Right lobe of liver (tissue), 4 donors: ENCODE measurements at regions not wholly inside any gene's neighbourhood (a gene's known extent, or its start where the extent isn't known, plus 50 kb on each side); places are given as distances from the start of the nearest gene placed in this dataset.

ENCODE experiments used
- POLR2A ChIP-seq: fragments of 450-650 bp; IDR thresholded peaks from one replicate; pipeline ENCODE4 v1.6.1; 2017; ENCODE audit warnings: antibody characterized with exemption, mild to moderate bottlenecking
- TF ChIP-seq, protein P1 (sequence below), 4 donors: fragments of 200-600 bp in 3 of 4; fragments of 450-650 bp in 1 of 4; IDR thresholded peaks; one replicate each; pipeline versions ENCODE4 v1.5.1 to v1.8.0; 2016 to 2022; ENCODE audit warnings: antibody characterized with exemption in 4 of 4, mild to moderate bottlenecking in 2 of 4
- donor health status: DM: no; HTN: no; CAD: no.
- donor health status: DM: no; HTN: no; CAD: no.
- donor health status: DM: no; HTN: yes; CAD: no.

DNA sequence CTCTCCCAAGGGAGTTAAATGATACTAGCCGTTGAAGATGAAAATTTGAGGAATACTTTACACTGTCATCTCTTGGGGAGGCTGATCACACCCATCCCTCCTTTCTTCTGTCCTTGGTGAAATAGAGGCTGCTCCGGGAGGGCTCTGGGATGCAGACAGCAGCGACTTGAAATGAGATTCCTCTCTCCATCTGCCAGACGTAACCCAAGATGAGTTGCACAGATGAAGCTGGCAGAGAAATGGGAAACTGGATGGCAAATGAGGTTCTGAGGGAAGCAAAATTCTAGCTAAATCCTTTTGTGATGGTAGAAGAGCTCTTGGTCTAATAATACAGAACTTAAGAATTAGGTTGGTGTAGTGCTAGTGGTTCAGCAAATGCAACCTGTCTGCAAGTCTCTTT lies 201.4 kb downstream of the AASDH start:
- TF ChIP-seq POLR2A, result no peak
- TF ChIP-seq, protein P1, sequence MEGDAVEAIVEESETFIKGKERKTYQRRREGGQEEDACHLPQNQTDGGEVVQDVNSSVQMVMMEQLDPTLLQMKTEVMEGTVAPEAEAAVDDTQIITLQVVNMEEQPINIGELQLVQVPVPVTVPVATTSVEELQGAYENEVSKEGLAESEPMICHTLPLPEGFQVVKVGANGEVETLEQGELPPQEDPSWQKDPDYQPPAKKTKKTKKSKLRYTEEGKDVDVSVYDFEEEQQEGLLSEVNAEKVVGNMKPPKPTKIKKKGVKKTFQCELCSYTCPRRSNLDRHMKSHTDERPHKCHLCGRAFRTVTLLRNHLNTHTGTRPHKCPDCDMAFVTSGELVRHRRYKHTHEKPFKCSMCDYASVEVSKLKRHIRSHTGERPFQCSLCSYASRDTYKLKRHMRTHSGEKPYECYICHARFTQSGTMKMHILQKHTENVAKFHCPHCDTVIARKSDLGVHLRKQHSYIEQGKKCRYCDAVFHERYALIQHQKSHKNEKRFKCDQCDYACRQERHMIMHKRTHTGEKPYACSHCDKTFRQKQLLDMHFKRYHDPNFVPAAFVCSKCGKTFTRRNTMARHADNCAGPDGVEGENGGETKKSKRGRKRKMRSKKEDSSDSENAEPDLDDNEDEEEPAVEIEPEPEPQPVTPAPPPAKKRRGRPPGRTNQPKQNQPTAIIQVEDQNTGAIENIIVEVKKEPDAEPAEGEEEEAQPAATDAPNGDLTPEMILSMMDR (IDR thresholded peaks at IDR 0.05), result no peak
